Activated CD4-positive, alpha-beta T cell treated with anti-CD3 and anti-CD28 coated beads for 4 hours (primary cell): ENCODE measurements at regions not wholly inside any gene's neighbourhood (a gene's known extent, or its start where the extent isn't known, plus 50 kb on each side); places are given as distances from the start of the nearest gene placed in this dataset.

ENCODE experiments used
- DNase-seq, 2 donors: peaks; one replicate each; pipeline ENCODE4 v3.0.0-alpha.2; 2020

GRCh38 chr14:49220492-49220891, 365.7 kb downstream of the RPS29 start:
- no peak for DNase-seq

GRCh38 chr14:49218436-49219092, 367.6 kb downstream of the RPS29 start:
- no peak for DNase-seq

DNA sequence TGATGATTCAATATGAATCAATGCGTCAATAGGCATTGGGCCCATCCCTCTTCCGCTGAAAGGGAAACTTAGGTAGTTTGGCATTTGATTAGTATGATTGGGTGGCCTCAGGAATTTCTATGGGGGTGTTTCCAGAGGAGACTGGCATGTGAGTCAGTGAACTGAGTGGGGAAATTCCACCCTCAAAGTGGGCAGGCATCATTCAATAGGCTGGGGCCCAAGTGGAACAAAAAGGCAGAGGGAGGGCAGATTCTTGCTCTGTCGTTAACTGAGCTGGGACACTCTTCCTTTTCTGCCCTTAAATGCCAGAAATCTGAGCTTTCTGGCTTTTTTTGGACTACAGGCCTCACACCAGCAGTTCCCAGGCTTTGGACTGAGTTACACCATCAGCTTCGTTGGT, 373.5 kb downstream of the RPS29 start:
- DNase-seq, result no peak

DNA sequence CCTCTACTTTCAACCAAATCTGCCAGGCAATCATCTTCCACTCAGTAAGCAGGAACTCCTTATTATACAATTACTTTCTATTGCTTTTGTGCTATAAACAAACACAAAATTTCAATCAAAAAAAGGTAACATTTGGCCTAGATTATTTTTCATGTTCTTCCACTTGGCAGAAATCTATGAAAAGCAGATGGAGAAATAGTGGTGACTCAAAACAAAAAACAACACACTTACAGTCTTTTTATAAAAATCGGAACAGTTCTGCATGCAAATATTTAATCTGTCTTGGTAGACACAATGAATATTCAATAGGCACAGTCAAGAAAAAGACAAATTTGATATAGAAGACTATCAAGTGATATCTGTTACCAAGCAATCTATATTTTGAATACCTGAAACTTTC, 376.8 kb downstream of the RPS29 start:
- DNase-seq, result no peak

GRCh38 chr14:49206828-49207227, 379.4 kb downstream of the RPS29 start:
- DNase-seq, result no peak

GRCh38 chr14:49203676-49204075, 382.5 kb downstream of the RPS29 start:
- DNase-seq, result no peak

GRCh38 chr14:49199159-49199558, 387.0 kb downstream of the RPS29 start:
- DNase-seq, result no peak

GRCh38 chr14:49196327-49196726, 389.9 kb downstream of the RPS29 start:
- no peak for DNase-seq

DNA sequence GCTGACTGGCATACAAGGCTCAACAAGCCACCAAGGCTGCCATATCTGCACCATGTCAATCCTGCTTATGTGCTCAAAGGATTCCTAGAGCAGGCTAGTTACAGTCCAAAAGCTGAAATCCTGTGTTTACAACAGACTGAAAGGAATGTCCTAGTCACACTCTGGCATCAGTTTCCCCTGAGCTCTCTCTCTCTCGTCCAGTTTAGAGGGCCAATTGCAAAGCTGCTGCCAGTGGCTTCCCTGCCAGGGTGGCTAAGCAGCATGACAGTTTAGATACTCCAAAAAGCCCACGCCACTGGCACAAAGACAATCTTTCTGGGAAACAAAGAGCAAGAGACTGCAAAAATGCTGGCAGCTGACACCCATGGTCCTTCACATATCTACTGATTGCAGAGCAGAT, 392.1 kb downstream of the RPS29 start:
- DNase-seq, result no peak

DNA sequence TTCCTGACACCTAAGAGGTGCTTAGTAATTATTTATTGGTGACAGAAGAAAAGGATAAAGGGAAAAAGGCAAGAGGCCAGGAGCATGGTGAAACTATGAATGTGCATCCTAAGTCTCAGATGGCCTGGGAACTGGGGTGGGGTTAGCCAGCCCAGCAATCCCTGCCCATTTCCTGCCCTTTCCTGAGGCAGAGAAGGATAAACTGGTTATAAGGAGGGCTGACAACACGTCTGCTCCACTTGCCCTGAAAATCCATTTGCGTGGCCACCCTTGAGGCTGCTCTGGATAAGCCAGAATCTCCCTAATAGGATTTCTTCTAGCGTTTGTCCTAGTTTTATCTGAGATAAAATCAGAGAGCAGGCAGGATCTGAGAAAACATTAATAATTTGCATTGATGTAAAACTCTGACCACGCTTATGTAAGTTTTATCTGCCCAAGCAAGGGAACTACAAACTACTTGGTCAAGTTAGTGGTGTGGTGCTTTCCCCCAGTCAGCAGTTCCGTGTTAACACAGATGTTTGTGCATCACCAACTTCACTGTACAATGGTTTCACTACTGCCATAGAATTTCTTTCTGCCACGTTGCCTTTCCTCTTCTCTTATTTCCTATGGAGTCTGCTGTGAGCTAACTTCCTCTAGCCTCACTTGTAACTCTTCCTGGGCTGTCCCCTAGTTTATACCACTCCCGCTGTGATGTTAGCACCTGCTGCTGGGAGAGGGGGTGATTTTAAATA, 392.7 kb downstream of the RPS29 start:
- no peak for DNase-seq

GRCh38 chr14:49191380-49191779, 394.8 kb downstream of the RPS29 start:
- DNase-seq, result no peak

DNA sequence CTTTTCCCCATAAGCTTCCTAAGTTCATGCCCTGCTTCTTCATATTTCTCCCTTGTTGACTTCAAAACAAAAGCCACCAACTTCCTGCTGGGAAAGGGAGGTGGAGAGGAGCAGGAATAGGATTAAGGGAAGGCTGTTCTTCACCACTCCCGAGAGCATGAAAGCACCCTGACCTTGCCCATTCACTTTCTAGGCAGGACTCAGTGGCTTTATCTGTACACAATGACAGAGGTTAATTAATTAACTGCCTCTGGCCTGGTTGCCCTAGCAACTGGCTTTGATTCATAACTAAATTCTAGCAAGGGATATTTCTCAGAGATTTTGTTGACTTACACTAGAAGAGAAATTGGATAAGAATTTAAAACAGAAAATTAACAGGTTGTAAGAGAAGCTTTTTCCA, 396.8 kb downstream of the RPS29 start:
- no peak for DNase-seq

DNA sequence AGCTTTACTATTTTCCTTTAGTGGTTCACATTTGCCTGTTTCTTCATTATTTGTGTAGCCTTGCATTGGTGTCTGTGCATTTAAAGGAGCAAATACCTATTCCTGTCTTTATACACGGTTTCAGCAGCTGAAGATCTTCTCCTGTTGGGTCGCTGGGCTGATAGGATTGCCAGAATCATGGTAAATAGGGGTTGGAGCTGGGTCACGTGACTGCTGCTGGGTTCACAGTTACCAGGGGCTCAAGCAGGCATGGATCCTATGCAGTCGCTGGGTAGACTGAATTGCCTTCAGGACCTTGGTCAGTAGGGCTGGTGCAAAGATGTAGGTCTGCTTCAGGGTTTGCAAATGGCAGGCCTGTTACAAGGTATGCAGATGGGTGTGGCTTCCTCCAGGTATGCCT, 398.4 kb downstream of the RPS29 start:
- DNase-seq, result no peak

- no peak for DNase-seq
Measured at GRCh38 chr14:49173765-49174373, 412.3 kb downstream of the RPS29 start.

DNA sequence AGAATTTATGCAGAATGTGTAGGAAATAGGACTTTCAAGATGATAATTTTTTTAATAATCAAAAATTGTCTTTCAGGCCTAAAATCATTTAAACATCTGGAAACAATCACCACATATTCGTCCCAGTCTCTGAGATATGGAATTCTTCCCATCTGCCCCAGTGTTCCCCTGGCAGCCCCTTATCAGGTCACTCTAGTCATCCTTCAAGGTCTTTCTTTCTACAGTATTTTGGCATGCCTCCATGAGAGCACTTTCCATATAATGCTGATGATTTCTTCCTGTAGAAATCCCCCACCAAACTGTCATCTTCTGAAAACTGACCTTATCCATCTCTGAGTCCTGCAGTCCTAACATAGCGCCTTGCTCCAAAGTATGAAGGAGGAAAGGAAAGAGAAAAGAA, 422.1 kb downstream of the RPS29 start:
- DNase-seq, result no peak

GRCh38 chr14:49160983-49161382, 425.2 kb downstream of the RPS29 start:
- no peak for DNase-seq

GRCh38 chr14:49159081-49159480, 427.1 kb downstream of the RPS29 start:
- DNase-seq, result no peak

DNA sequence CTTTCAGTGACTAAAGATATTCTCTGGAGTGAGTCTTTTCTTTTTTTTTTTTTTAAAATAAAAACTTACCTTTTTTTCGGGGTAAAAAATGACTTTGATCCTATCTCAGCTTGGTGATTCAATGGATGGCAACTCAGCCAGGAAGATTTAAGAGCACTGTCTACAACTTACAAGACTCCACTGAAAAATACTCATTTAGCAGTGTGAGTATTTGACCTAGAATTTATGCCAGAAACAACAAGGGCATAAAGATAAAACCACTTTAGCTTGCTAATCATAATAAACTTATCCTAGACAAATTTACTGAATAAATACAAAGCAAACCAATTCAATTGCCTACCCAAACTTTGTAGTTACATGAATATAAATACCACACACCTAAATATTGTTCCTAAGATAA, 446.6 kb downstream of the RPS29 start:
- DNase-seq, result no peak

DNA sequence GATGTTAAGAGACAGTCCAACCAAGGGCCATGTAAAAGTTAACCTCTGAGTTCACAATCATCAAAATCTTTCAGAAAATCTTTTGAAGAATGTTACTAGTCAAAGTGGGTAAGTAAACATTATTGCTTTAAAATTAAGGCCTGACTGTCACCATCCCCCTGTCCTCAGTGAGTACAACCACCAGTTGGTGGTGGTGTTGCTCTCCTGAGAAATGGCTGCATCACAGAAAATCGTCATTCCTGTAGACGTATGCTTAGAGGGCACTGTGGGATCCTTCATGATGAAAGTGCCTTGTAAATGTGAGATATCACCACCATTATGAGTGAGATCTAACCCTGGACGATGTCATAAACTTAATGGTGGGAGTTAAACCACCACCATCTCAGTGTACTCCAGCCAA, 451.2 kb downstream of the RPS29 start:
- DNase-seq, result no peak

- DNase-seq, result no peak
Measured at GRCh38 chr14:49121246-49121645, 464.9 kb downstream of the RPS29 start.

DNA sequence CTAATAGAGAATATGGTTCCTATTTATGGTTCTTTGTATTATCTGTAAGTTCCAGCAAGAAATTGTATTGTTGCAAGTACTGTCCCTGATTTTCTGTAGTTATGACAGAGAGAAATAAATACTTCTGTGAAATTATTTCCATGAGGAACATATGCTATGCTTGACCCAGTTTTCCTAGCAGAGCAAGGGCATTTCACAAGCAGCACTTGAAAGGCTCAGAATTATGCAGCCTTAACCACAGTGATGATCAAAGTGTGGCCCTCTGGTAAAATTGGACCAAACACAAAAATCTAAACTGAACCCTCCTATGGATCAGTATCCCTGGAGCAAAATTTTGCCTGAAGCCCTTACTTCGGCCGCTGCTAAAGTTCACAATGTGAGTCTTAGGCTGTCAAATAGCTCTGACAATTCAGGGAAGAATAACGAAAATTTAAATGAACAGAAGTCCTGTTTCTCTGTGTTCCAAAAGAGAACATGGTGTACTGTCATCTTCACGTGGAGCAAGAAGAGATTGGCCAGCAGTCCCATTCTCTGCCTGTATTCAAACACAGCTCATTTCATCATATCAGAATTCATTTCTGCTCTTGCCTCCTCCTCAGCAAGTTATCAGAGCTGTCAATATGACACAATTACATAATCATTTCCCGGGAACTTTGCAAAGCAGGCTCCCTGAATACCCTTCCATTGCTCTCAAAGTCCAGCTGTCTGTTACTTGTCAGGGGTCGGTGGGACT, 471.9 kb downstream of the RPS29 start:
- DNase-seq, result no peak

DNA sequence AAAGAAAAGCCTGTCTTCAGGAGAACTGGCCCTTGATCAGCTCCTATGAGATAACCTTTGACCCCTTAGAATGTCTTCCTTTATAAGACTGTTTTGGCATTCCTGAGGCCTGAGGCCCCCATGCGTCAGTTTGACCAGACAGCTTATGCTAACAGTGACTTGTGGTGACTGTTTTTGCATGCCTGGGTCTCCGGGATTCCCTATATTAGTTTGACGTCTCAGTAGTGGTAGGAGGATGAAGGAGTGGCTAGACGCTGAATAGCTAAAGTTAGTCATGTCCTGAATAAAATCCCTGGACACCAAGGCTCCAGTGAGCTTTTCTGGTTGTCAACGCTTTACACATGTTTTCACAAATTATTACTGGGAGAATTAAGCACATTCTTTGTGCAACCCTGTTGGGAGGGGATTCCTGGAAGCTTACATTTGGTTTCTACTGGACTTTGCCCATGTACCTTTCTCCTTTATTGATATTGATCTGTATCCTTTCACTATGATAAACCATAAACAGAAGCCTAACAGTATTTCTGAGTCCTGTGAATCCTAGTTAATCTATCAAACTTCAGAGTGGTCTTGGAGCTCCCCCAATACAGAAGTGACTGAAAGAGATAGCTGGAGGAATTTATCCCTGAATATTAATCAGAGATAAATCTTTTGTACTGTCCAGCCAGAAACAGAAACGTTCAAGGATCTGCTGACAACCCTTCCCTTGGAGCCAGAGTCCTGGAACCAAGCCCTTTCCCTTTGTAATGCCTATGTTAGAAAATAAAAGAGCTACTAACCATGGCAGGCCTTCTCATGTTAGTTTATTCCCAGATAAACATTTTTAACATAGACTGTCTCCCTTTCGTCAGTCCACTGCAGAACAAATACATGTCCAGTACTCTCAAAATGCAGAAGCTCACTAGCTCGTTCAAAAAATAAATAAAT, 479.2 kb downstream of the RPS29 start:
- DNase-seq, result no peak

DNA sequence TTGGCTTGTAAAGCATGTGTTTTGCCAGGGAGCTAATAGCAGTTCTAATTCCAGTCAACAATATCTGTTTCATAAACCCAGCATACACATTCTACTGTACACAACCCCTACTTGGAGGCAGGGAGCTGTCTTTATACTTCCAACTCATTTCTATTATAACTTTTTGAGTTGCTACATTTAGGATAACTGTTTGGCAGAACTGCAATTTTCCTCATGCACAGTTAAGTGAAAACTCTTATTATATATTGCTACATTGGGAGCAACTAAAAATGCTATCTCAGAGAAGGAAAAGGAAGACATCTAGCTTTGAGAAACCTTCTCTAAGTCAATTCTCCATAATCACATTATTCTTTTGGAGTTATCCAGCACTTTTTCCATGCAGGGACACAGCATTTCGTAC, 480.2 kb downstream of the RPS29 start:
- DNase-seq, result no peak
